VCaP (cell line): ENCODE measurements at regions not wholly inside any gene's neighbourhood (a gene's known extent, or its start where the extent isn't known, plus 50 kb on each side); places are given as distances from the start of the nearest gene placed in this dataset.

Source experiments
- H3K27ac ChIP-seq: fragments of 450-650 bp; 2 replicates; pipeline ENCODE4 v1.5.1; 2017
- CTCF ChIP-seq: fragments of 450-650 bp; conservative IDR thresholded peaks from 2 replicates; pipeline ENCODE4 v1.5.1; 2017; ENCODE audit warnings: mild to moderate bottlenecking, moderate library complexity

GRCh38 chr12:41967668-41968500 lies 176.8 kb downstream of the GXYLT1 start:
- TF ChIP-seq CTCF, result no peak
- H3K27ac ChIP-seq, result no peak overlapping the region

DNA sequence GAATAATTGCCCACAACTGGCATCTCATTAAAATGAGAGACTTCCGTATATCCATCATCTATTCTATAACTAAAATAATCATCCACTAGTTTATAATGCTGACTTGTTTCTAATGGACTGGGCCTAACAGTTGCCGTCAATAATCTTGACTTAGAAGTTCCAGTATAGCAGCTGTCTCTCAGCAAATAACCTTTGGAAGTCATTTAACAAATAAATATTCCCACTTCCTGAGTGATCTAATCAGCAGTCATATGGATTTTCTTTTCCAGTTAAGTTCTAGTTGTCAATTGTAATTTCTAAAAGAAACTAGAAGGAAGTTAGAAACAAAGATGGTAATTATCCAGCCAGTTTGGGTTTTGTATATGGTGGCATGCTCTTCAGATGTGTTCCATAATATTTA lies 177.8 kb downstream of the GXYLT1 start:
- H3K27ac ChIP-seq, result no peak overlapping the region
- TF ChIP-seq CTCF, result no peak

DNA sequence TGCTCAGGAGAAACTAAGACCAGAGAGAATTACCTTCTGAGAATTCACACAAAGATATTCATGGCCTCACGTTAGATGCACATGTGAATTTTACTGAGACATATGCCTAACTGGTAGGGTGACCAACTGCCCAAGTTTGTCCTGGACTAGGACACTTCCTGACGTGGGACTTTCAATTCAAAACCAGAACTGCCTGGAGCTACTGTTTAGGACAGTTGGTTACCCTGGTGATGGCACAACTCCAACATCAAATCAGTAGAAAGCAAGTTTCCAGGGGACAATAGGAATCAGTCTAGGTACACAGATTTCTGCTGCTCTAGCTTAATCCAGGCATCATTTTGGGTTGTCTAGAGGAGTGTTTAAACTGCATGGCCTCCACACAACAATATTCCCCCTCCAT lies 178.7 kb downstream of the GXYLT1 start:
- TF ChIP-seq CTCF, result no peak
- no peak overlapping the region for H3K27ac ChIP-seq

DNA sequence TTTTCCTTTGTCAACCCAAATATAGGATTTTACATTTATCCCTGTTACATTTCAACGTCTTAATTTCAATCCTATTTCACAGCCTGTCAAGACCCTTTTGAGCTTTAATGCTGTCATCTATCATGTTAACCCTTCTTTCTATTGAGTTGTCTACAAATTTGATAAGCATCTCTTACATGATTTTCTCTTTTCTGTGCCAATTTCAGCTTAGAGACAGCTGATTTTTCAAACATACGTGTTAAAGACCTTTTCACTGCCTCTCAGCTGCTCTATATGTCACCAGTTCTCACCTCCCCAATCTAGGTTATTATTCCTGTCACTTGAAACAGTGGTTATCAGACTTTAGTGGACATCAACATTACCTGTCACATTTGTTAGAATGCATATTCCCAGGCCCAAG lies 181.3 kb downstream of the GXYLT1 start:
- no peak for TF ChIP-seq CTCF

DNA sequence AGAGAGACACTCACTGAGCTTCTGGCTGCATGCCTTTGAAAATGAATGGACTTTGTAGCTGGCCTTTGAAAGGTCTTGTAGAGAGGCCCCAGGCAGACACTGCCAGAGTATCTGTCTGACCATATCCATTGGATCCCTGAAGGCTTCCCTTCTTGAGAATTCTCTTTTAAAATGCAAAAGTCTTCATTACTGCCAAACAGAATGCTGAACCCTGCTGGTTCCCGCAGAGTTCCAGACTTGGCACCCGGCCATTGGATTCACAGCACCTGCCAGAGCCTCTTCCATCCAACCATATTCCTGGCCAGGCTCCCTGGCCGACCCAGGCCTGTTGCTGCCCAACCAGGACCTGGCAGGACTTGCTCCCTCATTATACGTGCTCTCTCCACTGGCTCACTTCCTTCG lies 182.5 kb downstream of the GXYLT1 start:
- H3K27ac ChIP-seq, result no peak overlapping the region
- TF ChIP-seq CTCF, result no peak

More for the DNA sequence above, 181.3 kb downstream of the GXYLT1 start:
- H3K27ac ChIP-seq, result no peak overlapping the region

DNA sequence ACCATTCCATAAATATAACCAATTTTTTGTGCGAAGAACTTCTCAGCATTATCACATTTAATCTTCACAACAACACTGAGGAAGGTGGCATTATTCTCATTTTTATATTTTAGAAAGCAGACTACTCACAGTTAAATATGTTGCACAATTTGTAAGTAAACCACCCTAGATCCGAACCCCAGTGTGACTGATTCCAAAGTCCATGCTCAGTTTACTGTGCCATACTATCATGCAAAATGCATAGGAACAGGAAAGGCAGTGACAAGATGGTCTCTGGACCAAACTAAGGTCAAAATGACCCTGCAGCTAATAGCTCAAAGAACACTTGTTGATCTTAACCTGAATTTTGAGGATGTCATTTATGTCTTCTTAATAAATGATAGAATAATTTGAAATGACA lies 185.4 kb downstream of the GXYLT1 start:
- TF ChIP-seq CTCF, result no peak
- H3K27ac ChIP-seq, result no peak overlapping the region

- no peak for TF ChIP-seq CTCF
Measured at GRCh38 chr12:41956353-41956752, 188.3 kb downstream of the GXYLT1 start.

More at GRCh38 chr12:41956353-41956752, 188.3 kb downstream of the GXYLT1 start:
- H3K27ac ChIP-seq, result no peak overlapping the region
